ENCODE measurements at regions not wholly inside any gene's neighbourhood (a gene's known extent, or its start where the extent isn't known, plus 50 kb on each side); places are given as distances from the start of the nearest gene placed in this dataset.

DNA sequence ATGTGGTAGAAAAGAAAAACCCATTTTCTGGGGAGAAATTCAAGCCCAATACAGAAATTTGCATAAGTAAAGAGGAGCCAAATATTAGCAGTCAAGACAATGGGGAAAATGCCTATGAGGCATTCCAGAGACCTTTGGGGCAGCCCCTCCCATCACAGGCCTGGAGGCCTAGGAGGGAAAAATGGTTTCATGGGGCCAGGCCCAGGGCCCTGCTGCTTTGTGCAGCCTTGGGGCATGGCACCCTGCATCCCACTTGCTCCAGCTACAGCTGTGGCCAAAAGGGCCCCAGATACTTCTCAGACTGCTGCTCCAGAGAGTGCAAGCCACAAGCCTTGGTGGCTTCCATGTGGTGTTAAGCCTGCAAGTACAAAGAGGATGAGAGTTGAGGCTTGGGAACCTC lies 51.3 kb upstream of the CYP1B1 start:
- TF ChIP-seq EP300 (conservative IDR thresholded peaks at IDR 0.05; ENCODE audit: poor library complexity, severe bottlenecking), result no peak
- TF ChIP-seq, protein P1, sequence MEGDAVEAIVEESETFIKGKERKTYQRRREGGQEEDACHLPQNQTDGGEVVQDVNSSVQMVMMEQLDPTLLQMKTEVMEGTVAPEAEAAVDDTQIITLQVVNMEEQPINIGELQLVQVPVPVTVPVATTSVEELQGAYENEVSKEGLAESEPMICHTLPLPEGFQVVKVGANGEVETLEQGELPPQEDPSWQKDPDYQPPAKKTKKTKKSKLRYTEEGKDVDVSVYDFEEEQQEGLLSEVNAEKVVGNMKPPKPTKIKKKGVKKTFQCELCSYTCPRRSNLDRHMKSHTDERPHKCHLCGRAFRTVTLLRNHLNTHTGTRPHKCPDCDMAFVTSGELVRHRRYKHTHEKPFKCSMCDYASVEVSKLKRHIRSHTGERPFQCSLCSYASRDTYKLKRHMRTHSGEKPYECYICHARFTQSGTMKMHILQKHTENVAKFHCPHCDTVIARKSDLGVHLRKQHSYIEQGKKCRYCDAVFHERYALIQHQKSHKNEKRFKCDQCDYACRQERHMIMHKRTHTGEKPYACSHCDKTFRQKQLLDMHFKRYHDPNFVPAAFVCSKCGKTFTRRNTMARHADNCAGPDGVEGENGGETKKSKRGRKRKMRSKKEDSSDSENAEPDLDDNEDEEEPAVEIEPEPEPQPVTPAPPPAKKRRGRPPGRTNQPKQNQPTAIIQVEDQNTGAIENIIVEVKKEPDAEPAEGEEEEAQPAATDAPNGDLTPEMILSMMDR (IDR thresholded peaks at IDR 0.05; ENCODE audit: poor library complexity, severe bottlenecking), result no peak
- no peak for TF ChIP-seq TAF1 (IDR thresholded peaks at IDR 0.05; ENCODE audit: low read depth)
